ENCODE measurements at regions not wholly inside any gene's neighbourhood (a gene's known extent, or its start where the extent isn't known, plus 50 kb on each side); places are given as distances from the start of the nearest gene placed in this dataset.

DNA sequence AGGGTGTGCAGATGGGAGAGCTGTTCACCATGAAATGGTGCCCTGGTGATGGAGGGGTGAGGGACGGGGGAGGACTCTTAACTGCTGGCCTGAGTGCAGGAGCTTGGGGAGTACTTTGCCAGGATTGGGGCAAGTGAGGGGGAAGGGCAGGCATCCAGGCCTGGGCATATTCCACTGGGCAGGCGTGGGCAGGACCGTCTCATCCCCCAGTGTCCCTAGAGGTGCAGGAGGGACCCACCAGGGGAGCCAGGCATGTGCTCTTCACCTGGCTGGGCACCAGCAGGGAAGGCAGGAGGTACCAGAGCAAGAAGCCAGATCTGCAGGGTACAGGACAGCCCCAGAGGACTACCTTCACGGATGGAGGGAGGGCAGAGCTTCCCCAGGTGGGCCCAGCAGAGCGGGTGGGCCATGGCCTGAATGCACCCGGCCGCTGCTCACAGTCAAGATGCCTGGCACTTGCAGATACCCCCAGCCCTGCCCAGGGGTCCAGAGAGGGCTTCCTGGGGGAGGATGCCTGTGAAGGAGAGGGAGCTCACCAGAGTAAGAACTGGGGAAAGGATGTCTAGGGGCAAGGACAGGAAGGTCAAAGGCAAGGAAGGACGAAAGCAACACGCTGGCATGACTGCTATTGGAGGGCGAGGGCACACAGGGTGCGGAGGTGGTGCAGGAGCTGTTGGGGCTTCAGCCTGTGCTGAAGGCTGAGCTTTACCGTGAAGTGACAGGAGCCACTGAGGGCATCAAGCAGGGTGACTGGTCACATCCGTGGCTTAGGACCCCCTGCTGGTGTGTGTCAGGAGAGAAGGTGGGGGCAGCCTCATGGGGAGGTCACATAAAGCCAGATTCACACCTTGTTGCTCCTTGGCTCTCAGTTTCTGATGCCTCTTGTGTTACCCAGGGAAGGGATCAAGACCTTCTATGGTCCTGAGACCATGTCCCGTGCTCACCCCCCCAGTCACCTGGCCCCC is 68.2 kb upstream of the NKX1-1 start:
- DNase-seq: no peak

DNA sequence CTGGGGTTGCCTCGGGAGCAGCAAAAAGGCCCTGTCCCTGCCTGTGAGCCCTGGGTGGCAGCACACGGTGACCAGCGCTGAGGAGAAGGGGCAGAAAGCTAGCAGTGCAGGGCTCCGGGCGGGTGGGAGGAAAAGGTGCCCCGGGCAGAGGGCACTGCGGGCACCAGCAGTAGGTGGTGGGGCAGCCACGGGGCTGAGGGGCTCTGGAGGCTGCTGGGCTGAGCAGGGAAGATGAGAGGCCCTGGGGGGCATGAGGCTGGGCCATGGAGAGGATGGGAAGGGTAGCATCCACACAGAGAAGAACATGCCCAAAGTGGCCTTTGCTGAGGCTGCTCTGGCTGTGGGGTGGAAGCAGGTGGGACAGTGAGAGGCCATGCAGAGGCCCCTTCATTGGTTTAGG is 67.5 kb upstream of the NKX1-1 start:
- DNase-seq: no peak

DNA sequence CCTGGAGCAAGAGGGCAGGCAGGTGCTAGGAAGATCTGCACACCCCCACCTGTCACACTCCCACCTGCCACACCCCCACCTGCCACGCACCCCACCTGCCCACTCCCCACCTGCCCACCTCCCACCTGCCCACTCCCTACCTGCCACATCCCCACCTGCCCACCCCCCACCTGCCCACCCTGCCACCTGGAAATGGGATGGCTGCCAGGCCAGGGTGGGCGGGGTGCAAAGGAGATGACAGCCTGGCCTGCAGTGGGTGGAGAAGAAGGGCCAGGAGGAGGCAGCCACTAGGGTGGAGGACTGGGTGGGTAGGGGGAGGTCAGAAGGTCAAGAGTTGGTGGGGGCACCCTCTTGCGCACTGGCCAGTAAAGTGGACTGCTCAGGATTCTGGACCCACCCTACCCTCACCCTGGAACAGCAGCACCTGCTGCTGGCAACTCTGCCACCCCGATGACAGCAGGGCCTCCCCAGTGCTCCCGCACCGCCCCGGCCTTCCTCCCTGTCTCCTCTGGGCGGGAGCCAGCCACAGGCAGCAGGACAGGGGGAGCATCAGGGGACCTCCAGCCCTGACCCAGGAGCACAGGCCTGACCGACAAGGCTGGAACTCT is 66.8 kb upstream of the NKX1-1 start:
- DNase-seq: no peak

DNA sequence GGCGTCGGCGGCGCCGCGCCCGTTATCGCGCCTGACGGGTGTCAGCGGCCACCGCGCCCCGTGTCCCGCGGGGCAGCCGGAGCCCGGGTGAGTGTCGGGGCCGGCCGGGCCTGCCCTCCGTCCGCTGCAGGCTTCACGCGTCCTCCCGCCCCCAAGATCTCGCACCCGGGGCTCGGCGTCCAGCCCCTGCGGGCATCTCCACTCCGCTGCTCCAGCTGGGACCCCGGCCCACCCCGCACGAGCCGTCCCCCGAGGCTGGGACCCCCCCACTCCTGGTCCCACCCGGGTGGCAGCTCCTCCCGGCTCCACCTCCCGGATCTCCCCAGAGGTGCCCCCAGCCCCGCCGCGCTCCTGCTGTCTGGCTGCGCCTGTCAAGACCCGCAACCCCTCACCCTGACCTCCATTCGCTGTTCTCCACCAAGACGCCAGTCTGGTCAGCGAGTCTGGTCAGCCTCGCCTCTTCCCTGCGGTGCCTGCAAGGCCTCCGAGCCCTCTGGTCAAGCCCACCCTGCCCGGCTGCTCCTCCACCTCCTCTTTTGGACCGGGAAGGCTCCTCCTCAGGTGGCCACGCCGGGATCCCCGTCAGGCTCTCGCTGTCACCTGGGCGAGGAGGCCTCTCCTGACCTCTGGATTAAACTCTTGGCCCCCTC is 66.0 kb upstream of the NKX1-1 start:
- no peak for DNase-seq

DNA sequence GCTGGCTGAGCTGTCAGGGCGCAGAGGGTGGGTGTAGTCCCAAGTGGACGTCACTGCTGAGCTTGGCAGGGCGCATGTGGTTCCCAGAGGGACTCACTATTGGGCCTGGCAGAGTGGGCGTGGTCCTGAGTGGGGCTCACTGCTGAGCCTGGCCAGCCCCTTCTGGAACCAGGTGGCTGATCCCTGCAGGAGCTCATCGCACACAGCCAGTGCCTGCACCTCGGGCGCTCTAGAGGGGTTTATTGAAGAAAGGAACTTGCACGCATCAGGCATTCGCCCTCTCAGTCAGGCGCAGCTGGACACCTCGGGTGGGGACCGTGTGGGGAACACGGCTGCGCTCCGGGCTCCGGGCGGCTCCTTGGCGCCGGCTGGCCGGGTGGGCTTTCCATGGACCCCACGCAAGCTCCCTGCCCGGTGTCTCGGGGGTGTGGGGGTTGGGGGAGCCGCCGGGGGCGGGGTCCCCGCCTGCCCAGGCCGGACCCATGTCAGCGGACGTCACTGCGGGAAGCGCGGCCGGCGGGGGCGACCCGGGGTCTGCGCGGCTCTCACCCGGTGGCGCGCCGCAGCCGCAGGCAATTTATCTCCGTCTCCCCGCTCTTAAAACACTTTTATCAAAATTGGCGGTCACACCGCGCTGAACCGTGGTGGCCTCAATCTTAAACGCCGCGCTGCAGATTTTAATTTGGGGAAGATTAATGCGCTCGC is 65.4 kb upstream of the NKX1-1 start:
- DNase-seq: no peak

DNA sequence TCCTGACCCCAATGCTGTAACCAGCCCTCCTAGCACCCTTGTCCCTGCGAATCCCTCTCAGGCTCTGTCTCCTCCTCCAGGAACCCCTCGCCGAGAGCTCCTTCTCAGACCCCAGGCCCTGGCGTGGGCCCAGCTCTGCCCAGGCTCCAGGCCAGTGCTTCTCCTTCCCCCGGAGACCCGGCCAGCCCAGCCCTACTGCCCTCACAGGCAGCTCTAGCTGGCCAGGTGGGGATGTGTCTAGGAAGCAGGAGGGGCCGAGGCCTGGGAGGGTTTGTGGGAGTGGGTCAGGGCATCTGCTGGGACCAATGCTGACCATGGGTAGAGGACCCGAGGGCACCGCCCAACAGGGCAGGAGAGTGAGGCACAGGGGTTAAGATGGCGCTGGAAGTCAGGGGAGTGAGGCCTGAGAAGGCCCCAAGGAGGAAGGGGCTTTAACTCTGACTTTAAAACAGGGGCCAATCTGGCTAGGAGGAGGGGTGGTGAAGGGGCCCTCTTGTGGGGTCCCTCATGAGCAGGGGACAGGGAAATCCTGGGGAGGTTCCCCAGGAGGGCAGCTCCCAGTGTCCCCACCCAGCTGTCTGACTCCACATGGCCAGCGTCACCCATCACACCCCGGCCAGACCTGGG is 64.7 kb upstream of the NKX1-1 start:
- DNase-seq: no peak

DNA sequence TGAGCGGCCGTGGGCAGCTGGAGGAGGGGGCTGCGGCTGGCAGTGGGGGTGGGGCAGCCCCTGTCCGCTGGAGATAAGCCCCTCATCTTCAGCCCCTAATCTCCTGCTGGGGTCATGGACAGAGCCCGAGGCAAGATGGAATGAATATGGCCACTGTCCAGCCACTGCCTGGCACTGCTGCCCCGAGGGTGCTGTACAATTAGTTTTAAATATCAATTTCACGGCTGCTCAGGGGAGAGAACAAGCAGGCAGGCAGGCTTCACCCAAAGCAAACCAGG is 64.1 kb upstream of the NKX1-1 start:
- no peak for DNase-seq

DNA sequence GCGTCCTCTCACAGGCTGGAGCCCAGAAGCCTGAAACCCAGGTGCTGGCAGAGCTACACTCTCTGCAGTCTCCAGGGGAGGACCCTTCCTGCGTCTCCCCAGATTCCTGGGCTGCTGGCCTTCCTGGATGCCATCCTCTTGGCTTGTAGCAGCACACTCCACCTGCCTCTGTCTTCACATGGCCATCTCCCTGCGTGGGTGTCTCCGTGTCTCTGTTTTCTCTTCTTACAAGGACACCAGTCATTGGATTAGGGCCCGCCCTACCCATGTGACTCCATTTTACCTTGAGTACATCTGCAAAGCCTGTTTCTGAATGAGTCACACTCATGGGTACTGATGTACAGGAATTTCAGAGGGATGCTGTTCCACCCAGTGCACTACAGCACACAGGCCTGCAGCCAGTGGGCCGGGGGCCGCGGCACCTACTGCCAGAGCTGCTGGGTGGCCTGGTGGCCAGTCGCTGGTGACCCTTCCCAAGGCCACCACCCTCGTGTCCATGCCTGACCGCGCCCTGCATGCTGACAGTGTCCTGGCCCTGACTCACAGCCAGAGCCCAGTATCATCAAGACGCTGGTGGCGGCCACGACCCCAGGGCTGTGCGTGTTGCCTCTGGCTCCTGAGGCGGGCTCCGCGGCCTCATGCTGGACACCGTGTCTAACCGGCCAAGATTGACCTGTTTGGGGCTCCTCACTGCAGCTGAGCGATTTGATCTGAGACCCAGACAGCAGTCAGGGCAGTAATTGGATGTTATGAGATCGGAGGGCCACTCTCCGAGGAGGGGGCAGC is 63.6 kb upstream of the NKX1-1 start:
- no peak for DNase-seq

DNA sequence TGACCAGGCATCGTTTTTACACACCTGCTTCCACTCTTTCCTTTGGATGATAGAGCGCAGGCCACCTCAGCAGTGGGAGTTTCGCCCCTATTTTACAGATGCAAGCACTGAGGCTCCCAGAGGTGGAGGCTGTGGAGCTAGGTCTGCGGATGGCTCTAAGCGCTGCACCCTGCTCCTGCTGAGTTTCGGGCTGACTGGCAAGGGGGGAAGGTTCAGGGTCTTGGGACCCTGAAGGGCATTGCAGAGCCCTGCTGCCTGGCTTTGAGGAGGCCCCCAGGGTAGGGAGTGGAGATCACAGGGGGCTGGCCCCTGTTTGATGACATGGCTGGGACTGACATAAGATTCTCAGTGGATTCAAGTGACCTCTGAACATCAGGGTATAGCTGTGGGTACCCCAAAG is 62.8 kb upstream of the NKX1-1 start:
- DNase-seq: no peak

DNA sequence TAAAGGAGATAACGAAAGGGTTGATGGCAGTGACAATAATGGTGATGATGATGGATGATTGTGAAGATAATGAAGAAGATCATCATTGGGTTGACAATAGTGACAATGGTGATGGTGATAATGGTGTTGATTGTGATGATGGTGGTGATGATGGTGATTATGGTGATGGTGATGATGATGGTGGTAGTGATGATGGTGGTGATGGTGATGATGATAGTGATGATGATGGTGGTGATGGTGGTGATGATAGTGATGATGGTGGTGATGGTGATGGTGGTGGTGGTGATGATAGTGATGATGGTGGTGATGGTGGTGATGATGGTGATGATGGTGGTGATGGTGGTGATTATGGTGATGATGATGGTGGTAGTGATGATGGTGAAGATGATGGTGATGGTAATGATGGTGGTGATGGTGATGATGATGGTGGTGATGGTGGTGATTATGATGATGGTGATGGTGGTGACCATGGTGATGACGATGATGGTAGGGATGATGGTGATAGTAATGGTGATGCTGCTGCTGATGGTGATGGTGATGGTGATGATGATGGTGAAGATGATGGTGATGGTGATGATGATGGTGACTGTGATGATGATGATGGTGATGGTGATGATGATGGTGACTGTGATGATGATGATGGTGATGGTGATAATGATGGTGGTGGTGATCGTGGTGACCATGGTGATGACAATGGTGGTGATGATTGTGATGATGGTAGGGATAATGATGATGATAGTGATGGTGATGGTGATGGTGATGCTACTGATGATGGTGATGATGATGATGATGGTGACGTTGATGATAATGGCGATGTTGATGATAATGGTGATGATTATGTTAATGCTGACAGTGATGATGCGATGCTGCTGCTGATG is 61.6 kb upstream of the NKX1-1 start:
- no peak for DNase-seq

DNA sequence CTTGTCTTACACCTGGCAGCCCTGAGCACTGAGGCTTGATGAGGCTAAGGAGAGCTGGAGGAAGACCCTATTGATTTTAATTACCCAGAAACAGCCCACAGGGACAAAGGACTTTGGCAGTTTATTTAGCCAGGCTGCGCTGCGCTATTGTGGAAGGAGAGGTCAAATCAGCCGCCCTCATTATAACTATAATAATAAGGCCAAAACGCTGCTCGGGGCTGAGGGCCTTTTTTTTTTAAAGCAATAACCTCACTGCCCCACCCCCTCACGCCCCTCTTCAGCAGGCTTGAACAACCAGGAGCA is 60.6 kb upstream of the NKX1-1 start:
- DNase-seq: no peak

DNA sequence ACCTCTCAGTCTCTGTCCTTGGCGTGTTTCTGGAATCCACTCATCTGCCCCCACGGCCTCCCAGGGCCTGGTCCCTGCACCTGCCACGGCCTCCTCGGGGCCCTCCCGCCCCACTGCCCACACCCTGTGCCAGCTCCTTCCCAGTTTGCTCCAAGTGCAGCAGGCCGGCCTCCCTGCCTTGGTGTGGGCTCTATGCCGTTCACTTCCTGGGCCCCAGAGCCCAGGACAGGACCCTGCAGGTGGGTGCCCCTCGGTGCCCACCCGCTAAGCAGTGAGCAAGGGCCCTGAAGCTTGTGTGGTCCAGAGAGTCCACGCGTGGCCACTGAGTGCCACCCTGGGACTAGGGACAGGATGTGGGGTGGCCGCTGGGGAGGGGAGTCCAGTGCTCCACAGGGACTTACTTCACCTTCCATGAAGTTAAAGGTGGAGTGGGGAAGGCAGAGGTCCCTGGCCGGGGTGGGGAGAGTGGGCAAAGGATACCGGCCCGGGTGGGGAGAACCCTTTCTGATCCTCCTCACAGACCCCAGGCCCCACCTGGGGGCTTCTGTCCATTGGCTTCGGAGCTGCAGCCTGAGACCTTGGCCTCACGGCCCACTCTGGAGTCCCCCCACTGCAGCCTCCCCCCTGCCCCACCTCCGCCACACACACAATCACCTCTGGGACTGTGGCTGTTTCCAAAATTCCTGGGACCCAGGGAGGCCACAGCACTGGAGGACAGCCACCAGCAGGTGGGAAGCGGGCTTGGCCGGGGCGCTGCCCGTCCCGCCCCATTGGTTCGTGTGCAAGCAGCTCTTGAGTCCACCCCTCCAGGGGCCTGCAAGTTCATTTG is 60.0 kb upstream of the NKX1-1 start:
- DNase-seq: no peak

DNA sequence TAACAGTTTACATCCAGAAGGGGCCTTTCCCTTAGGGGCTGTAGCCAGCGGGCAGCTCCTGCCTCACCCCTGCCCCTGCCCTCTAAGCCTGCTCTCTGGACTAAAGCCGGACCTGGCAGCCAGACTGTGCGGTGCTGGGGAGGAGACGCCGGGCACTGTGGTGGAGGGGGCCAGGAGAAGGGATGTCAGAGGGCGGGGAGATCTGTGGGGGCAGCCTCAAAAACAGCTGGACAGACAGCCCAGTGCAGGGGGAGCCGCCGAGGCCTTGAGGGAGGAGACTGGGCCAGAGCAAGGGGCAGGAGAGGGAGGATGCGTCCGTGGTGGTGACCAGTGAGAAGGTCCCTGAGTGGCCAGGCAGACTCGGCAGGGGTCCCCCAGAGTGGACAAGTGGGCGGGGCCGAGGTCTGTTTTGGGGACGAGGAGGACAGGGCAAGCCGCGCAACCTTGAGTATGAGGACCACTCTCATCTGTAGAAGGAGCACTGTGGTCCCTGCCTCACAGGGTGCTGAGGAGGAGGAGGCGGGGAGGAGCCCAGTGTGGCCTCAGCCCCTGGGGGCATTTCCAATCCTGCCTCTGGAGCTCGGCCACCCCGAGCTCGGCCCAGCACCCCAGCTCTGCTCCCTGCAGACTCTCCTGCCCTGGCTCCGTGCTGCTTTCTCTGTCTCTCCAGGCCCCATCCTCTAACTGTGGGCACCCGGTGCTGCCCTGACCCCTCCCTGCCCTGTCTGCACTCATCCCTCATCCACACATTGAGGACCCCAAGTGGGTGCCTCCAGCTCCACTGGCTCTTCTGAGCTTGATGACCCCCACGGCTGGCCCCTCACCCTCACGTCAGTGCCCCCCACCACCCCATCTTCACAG is 59.2 kb upstream of the NKX1-1 start:
- no peak for DNase-seq

DNA sequence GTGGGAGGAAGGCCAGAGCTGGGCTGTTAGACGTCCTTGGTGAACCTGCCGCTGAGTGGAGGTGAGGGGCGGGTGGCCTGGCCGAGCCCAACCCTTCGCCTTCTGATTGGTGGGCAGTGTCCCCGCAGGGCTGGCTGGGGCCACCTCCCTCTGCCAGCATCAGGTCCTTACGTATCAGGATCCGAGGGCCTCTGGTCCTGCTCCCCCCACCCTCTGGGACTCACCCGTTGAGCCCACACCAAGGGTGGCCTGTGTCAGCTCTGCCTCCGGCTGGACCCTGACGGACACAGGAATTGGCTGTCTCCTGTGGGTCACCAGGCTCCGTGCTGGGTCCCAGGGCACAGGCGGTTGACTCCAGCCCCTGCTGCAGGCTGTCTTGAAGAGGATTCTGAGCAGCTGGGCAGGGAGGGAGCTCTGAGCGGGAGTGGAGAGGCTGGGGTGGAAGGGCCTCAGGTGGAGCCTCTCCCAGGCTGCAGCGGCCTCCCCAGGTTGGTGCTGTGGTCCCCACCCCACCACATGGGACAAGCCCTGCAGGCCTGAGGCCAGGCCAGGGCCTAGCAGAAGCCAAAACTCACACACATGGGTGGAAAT is 58.4 kb upstream of the NKX1-1 start:
- DNase-seq: no peak

DNA sequence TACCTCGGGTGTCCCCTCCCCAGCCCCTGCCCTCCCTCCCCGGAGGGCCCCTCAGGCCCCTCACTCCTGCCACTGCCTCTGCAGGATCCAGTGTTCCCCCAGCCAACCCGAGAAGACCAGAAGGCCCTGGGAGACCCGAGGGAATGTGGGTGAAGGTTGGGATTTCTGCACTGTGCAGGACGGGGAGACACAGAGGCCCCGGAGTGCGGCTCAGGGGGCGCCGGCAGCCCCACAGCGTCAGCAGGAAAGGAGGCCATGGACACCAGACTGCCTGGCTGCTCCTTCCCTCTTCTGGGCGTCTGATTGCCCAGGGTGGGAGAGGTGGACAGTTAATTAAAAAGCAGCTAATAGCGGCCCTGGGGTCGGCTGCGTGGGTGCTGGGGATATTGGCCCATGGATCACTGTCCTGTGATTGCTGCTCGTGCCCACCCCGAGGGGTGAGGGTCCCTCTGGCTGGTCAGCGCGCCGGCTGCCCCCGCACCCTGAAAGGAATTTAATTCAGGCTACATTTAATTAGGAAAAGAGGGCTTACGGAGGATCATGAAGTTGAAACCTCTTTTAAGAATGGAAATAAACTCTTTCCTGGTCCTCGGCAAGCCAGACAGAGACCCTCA is 57.8 kb upstream of the NKX1-1 start:
- DNase-seq: no peak

DNA sequence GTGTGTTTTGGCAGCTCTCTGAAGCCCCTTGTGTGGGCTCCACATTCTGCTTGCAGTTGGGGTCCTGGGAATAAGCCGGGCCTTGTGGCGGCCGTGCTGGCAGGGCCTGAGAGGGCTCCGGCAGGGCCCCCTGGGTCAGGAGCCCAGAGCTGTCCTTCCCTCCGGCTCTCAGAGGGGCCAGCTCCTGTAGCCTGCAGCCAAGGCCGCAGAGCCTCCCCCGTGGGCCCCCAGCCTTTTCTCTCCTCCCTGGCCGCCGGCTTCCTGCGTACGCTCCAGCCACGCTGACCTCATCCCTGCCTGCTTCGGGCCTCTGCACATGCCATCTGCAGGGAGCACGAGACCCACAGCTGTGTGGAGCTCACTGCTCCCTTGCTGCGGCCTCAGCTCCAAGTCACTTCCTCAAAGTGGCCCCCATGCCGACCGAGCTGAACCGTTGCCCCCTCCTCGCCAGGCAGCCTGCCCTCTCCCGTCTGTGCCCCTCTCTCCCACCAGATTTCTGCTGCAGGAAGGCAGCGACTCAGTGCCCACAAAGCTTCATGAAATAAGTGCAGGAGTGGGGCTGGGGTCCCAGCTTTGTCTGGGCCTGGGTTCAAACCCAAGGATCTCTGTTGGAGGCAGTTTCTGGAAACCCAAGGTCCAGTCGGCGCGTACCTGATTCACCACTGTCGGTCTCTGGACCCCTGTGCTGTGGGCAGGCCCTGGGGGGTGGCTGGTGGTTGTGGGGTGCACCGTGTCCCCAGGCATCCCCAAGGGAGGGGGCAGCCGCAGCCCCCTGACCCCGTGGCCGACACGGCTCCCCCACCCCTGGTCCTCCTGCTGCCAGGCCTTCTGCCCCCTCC is 57.1 kb upstream of the NKX1-1 start:
- peak in 1 of 2 donors; percentile 3 for DNase-seq

DNA sequence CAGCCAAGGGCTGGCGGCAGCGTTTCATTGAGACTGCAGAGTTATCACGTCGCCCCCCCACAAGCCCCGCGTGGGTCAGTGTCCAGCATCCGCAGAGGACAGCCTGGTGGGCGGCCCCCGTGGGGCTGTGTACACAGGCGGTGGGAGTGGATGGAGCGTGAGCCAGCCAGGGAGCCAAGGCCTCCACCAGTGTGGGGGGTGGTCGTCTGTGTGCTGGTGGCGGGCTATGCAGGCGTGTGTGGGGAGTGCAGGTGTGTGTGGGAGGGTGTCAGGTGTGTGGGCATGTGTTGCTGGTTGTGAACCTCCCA is 56.5 kb upstream of the NKX1-1 start:
- DNase-seq: no peak

Measured in inflammatory macrophage (primary cell).